Activated CD4-positive, alpha-beta T cell treated with anti-CD3 and anti-CD28 coated beads for 36 hours (primary cell): ENCODE measurements at regions not wholly inside any gene's neighbourhood (a gene's known extent, or its start where the extent isn't known, plus 50 kb on each side); places are given as distances from the start of the nearest gene placed in this dataset.

Source experiments
- ATAC-seq: fragments of 200-7000 bp; cut with Tn5 transposase; one replicate; pipeline ENCODE4 v1.10.0; 2021; ENCODE audit warnings: mild to moderate bottlenecking, moderate library complexity
- CTCF ChIA-PET: fragments of 350-600 bp; sonication (Branson Sonifier 250); formaldehyde crosslinking; loops from one replicate; lab custom pipeline; 2021; ENCODE audit warnings: antibody characterized with exemption; lab: Charles Lee
- POLR2A ChIA-PET: fragments of 350-600 bp; sonication (Branson Sonifier 250); formaldehyde crosslinking; loops from one replicate; lab custom pipeline; 2021; ENCODE audit warnings: antibody characterized with exemption, inconsistent platforms; lab: Charles Lee
- DNase-seq: peaks from one replicate; pipeline ENCODE4 v3.0.0-alpha.2; 2020
- H3K27ac Mint-ChIP-seq: one replicate; pipeline ENCODE4 v1.8.0; 2021; ENCODE audit warnings: mixed read lengths
- H3K27me3 Mint-ChIP-seq: one replicate; pipeline ENCODE4 v1.8.0; 2021; ENCODE audit warnings: mixed read lengths
- H3K36me3 Mint-ChIP-seq: one replicate; pipeline ENCODE4 v1.8.0; 2021; ENCODE audit warnings: low read depth, mixed read lengths
- H3K4me1 Mint-ChIP-seq: one replicate; pipeline ENCODE4 v1.8.0; 2021; ENCODE audit warnings: mixed read lengths
- H3K4me3 Mint-ChIP-seq: one replicate; pipeline ENCODE4 v1.8.0; 2021; ENCODE audit warnings: mild to moderate bottlenecking, moderate library complexity, mixed read lengths
- H3K9me3 Mint-ChIP-seq: one replicate; pipeline ENCODE4 v1.8.0; 2021; ENCODE audit warnings: low read depth, mixed read lengths
- intact Hi-C, 2 experiments: fragments of 100-400 bp; cut with DNase I in 1 of 2; cut with micrococcal nuclease in 1 of 2; formaldehyde crosslinking; loops; one replicate each; pipeline versions ENCODE4 v1.14.2 to v1.15.1; 2022 to 2024; cut with DNase I, micrococcal nuclease

- H3K9me3 Mint-ChIP-seq = peaks cover 2% of the 10 kb centered on the region
- H3K4me3 Mint-ChIP-seq = no peak overlapping the region
- POLR2A ChIA-PET = no interaction called here
- no peaks in the 10 kb centered on the region for H3K36me3 Mint-ChIP-seq
- intact Hi-C loops = no loop called here
- no peaks in the 10 kb centered on the region for H3K4me1 Mint-ChIP-seq
- no peaks in the 10 kb centered on the region for H3K27me3 Mint-ChIP-seq
- ATAC-seq (no peak), DNase-seq (no peak)
- CTCF ChIA-PET = no interaction called here
- H3K27ac Mint-ChIP-seq = no peak overlapping the region
These were observed 307.9 kb upstream of the PRMT6 start for GRCh38 chr1:106748606-106749005.

- ATAC-seq (no peak), DNase-seq (no peak)
- Mint-ChIP-seq H3K4me3 (no peak overlapping the region), H3K4me1 (no peaks in the 10 kb centered on the region), H3K27ac (no peak overlapping the region), H3K36me3 (no peaks in the 10 kb centered on the region), H3K9me3 (peaks cover 2% of the 10 kb centered on the region), H3K27me3 (no peaks in the 10 kb centered on the region)
- CTCF ChIA-PET = no interaction called here
- POLR2A ChIA-PET = no interaction called here
- intact Hi-C loops = no loop called here
These were observed 307.0 kb upstream of the PRMT6 start for GRCh38 chr1:106749491-106749890.

- DNase-seq (no peak), ATAC-seq (no peak)
- no peak overlapping the region for H3K27ac Mint-ChIP-seq
- ChIA-PET CTCF (no interaction called here), POLR2A (no interaction called here)
- intact Hi-C loops = no loop called here
- no peaks in the 10 kb centered on the region for H3K36me3 Mint-ChIP-seq
- H3K4me1 Mint-ChIP-seq = no peaks in the 10 kb centered on the region
- H3K4me3 Mint-ChIP-seq = no peak overlapping the region
- no peaks in the 10 kb centered on the region for H3K27me3 Mint-ChIP-seq
- H3K9me3 Mint-ChIP-seq = peaks cover 2% of the 10 kb centered on the region
These were observed 306.6 kb upstream of the PRMT6 start for GRCh38 chr1:106749906-106750305.

- Mint-ChIP-seq H3K27me3 (no peaks in the 10 kb centered on the region), H3K9me3 (peaks cover 2% of the 10 kb centered on the region), H3K27ac (no peak overlapping the region), H3K4me1 (no peaks in the 10 kb centered on the region), H3K36me3 (no peaks in the 10 kb centered on the region), H3K4me3 (no peak overlapping the region)
- intact Hi-C loops = no loop called here
- POLR2A ChIA-PET = no interaction called here
- CTCF ChIA-PET = no interaction called here
- no peak for ATAC-seq
- no peak for DNase-seq
These were observed 305.5 kb upstream of the PRMT6 start for GRCh38 chr1:106751002-106751401.

- no peak overlapping the region for H3K4me3 Mint-ChIP-seq
- intact Hi-C loops = no loop called here
- H3K36me3 Mint-ChIP-seq = no peaks in the 10 kb centered on the region
- H3K27ac Mint-ChIP-seq = no peak overlapping the region
- ATAC-seq = no peak
- ChIA-PET CTCF (no interaction called here), POLR2A (no interaction called here)
- no peaks in the 10 kb centered on the region for H3K4me1 Mint-ChIP-seq
- H3K27me3 Mint-ChIP-seq = no peaks in the 10 kb centered on the region
- DNase-seq = no peak
- peaks cover 2% of the 10 kb centered on the region for H3K9me3 Mint-ChIP-seq
These were observed 303.4 kb upstream of the PRMT6 start for GRCh38 chr1:106753066-106753465.

- POLR2A ChIA-PET = no interaction called here
- CTCF ChIA-PET = no interaction called here
- Mint-ChIP-seq H3K9me3 (no peaks in the 10 kb centered on the region), H3K27ac (no peak overlapping the region), H3K4me3 (no peak overlapping the region), H3K27me3 (no peaks in the 10 kb centered on the region), H3K36me3 (no peaks in the 10 kb centered on the region), H3K4me1 (no peaks in the 10 kb centered on the region)
- no peak for ATAC-seq
- no peak for DNase-seq
- intact Hi-C loops = no loop called here
These were observed 301.5 kb upstream of the PRMT6 start for GRCh38 chr1:106754957-106755356.

- Mint-ChIP-seq H3K36me3 (no peaks in the 10 kb centered on the region), H3K4me1 (no peaks in the 10 kb centered on the region), H3K9me3 (no peaks in the 10 kb centered on the region), H3K27me3 (no peaks in the 10 kb centered on the region), H3K4me3 (no peak overlapping the region), H3K27ac (no peak overlapping the region)
- CTCF ChIA-PET = no interaction called here
- no peak for ATAC-seq
- POLR2A ChIA-PET = no interaction called here
- DNase-seq = no peak
- intact Hi-C loops = no loop called here
These were observed 300.6 kb upstream of the PRMT6 start for GRCh38 chr1:106755682-106756406.

- no peaks in the 10 kb centered on the region for H3K9me3 Mint-ChIP-seq
- H3K4me3 Mint-ChIP-seq = no peak overlapping the region
- DNase-seq (no peak), ATAC-seq (no peak)
- H3K27ac Mint-ChIP-seq = no peak overlapping the region
- no peaks in the 10 kb centered on the region for H3K36me3 Mint-ChIP-seq
- POLR2A ChIA-PET = no interaction called here
- H3K4me1 Mint-ChIP-seq = no peaks in the 10 kb centered on the region
- H3K27me3 Mint-ChIP-seq = no peaks in the 10 kb centered on the region
- CTCF ChIA-PET = no interaction called here
- intact Hi-C loops = no loop called here
These were observed 299.7 kb upstream of the PRMT6 start for GRCh38 chr1:106756752-106757151.

GRCh38 chr1:106768077-106768476 lies 288.4 kb upstream of the PRMT6 start:
- DNase-seq (no peak), ATAC-seq (no peak)
- H3K36me3 Mint-ChIP-seq = no peaks in the 10 kb centered on the region
- H3K27ac Mint-ChIP-seq = no peak overlapping the region
- no peaks in the 10 kb centered on the region for H3K9me3 Mint-ChIP-seq
- POLR2A ChIA-PET = no interaction called here
- intact Hi-C loops = no loop called here
- no peak overlapping the region for H3K4me3 Mint-ChIP-seq
- CTCF ChIA-PET = no interaction called here
- H3K27me3 Mint-ChIP-seq = no peaks in the 10 kb centered on the region
- no peaks in the 10 kb centered on the region for H3K4me1 Mint-ChIP-seq

GRCh38 chr1:106768501-106768900 lies 288.0 kb upstream of the PRMT6 start:
- Mint-ChIP-seq H3K4me1 (no peaks in the 10 kb centered on the region), H3K27ac (no peak overlapping the region), H3K4me3 (no peak overlapping the region), H3K27me3 (no peaks in the 10 kb centered on the region), H3K9me3 (peaks cover 2% of the 10 kb centered on the region), H3K36me3 (no peaks in the 10 kb centered on the region)
- no peak for DNase-seq
- POLR2A ChIA-PET = no interaction called here
- ATAC-seq = no peak
- CTCF ChIA-PET = no interaction called here
- intact Hi-C loops = no loop called here

- ChIA-PET POLR2A (no interaction called here), CTCF (no interaction called here)
- no peak overlapping the region for H3K27ac Mint-ChIP-seq
These were observed 283.3 kb upstream of the PRMT6 start for GRCh38 chr1:106773206-106773605.

GRCh38 chr1:106780066-106780465 lies 276.4 kb upstream of the PRMT6 start:
- Mint-ChIP-seq H3K4me1 (no peaks in the 10 kb centered on the region), H3K36me3 (no peaks in the 10 kb centered on the region), H3K27me3 (no peaks in the 10 kb centered on the region), H3K27ac (no peak overlapping the region), H3K4me3 (no peak overlapping the region), H3K9me3 (peaks cover 5% of the 10 kb centered on the region)
- no peak for DNase-seq
- no peak for ATAC-seq
- intact Hi-C loops = no loop called here
- ChIA-PET POLR2A (no interaction called here), CTCF (no interaction called here)

More at GRCh38 chr1:106773206-106773605, 283.3 kb upstream of the PRMT6 start:
- Mint-ChIP-seq H3K9me3 (peaks cover 16% of the 10 kb centered on the region), H3K27me3 (no peaks in the 10 kb centered on the region), H3K4me3 (no peak overlapping the region), H3K36me3 (no peaks in the 10 kb centered on the region), H3K4me1 (no peaks in the 10 kb centered on the region)
- intact Hi-C loops = no loop called here
- no peak for ATAC-seq
- no peak for DNase-seq
